ENCODE measurements at regions not wholly inside any gene's neighbourhood (a gene's known extent, or its start where the extent isn't known, plus 50 kb on each side); places are given as distances from the start of the nearest gene placed in this dataset.
"Not testable (repeated sequence)": the region's sequence is repeated elsewhere in the genome, so short reads cannot be mapped to it uniquely, and the experiment has no call there.

- DNase-seq = no peak
These were observed 449.2 kb upstream of the ACTBL2 start for GRCh38 chr5:57931807-57932206.

DNA sequence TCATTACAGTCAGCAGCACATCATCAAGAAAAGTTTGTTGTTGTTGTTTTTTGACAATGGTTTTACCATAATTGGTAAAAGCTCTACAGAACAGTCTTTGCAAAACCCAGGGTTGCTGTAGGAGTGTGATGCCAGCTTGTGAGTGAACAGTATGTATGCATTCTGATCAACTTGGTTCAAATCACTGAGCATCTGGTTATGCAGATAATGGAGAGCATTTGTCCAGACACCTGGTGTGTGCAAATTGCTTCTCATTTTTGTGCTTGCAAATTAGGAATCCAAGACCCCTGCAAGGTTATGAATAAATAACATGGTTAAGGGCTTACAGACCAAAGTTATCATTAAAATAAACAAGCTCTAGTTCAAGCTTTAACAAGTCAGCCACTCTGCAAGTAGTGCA is 448.7 kb upstream of the ACTBL2 start:
- no peak for DNase-seq

- no peak for DNase-seq
These were observed 446.7 kb upstream of the ACTBL2 start for GRCh38 chr5:57929271-57929670.

GRCh38 chr5:57923094-57923493 is 440.5 kb upstream of the ACTBL2 start:
- DNase-seq = not testable (repeated sequence)

GRCh38 chr5:57917004-57917403 is 434.4 kb upstream of the ACTBL2 start:
- DNase-seq = no peak

- no peak for DNase-seq
These were observed 432.9 kb upstream of the ACTBL2 start for GRCh38 chr5:57915536-57915935.

GRCh38 chr5:57911438-57911837 is 428.8 kb upstream of the ACTBL2 start:
- DNase-seq = no peak

GRCh38 chr5:57906671-57907070 is 424.1 kb upstream of the ACTBL2 start:
- no peak for DNase-seq

GRCh38 chr5:57903458-57903857 is 420.8 kb upstream of the ACTBL2 start:
- no peak for DNase-seq

DNA sequence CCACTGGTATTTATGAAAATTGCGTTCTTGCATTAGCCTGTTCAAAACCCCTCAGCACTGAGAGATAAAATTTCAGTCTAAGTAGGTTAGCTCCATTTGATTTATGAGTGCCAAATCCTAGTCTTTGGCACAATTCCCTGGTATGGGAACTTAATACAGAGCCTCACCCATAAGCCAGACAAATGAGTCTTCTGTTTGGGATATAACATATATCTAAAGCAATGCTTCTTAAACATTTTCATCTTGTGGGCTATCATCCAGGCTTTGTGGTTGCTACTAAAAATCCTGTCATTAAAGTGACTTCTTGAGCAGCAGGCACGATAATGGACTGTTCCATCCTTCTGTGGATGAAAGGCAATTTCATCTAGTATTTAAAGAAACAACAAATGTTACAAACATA is 419.5 kb upstream of the ACTBL2 start:
- no peak for DNase-seq

DNA sequence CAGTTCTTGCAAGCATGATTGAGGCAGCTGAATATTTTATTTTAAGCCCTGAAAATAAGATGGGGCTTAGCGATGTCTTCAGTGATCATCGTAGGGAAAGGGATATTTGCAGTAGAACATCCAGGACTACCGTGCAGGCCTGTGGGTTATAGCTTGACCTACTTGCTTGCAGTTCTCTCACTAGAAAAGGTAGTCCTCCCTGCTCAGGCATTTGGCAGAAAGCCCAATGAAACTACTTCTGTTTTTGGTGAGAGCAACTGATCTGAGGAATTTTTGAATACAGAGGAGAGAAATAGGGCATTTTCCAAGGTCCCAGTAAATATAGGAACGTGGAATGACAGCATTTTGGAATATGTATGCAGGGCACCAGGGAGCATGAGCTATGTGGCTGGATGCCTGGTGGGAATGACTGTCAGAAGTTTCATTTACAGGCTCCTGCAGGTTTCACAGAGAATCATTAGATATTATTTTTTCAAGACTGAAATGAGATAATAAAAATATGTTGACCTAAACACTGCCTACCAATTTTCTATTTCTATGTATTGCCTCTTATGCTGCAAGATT is 417.9 kb upstream of the ACTBL2 start:
- DNase-seq = no peak

DNA sequence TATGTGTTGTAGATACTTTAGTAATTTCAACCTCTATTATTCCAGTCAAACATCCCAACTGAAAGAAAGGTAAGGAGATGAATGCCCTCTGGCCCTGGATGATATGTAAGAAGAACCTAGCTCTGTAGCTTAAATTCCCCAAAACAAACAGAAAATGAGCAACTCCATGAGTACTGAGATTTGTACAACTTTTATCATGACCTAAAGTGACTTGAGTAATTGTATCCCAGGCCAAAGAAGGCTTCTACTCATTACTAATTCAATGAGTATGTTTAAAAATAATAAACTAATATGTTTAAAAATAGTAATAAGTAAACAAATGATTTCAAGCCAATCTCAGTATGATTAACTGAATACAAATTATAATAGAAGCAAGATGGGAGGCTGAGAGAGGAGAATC is 414.0 kb upstream of the ACTBL2 start:
- no peak for DNase-seq

- no peak for DNase-seq
These were observed 413.2 kb upstream of the ACTBL2 start for GRCh38 chr5:57895766-57896165.

GRCh38 chr5:57893926-57894325 is 411.3 kb upstream of the ACTBL2 start:
- DNase-seq = no peak

GRCh38 chr5:57891443-57891842 is 408.8 kb upstream of the ACTBL2 start:
- DNase-seq = no peak

GRCh38 chr5:57889558-57889957 is 406.9 kb upstream of the ACTBL2 start:
- DNase-seq = no peak

- no peak for DNase-seq
These were observed 405.4 kb upstream of the ACTBL2 start for GRCh38 chr5:57887851-57888621.

DNA sequence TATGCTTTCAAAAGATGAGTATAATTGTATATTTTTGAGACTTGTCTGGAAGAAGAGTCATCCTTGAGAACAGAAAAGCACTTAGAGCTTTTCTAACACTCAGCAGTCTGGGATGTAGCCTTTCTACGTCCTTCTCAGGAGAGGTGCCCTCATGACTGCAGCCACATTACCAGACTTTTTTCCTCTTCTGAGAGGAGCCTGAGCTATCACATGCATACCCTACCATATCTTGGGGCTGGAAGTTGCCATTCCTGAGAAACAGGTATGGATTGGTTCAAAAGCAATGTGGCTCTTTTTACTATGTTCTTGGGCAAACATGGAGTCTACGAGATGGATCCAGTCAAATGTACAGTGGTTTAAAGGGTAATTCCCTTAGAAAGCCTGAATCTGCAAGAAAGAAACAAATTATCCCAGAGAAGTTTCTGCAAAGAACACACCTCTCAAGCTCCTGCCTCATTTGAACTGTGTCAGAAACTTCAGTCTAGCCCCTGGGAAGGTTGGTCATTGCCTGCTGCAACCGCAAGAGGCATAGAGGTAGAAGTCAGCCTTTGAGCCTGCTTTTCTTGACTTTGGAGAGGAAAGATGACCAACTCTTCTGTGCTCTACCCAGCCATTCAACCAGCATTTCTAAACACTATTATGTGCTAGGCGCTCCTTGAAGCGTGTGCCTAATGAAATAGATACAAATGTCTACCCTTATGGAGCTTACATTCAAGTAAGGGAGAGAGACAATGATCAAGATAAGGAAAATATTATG is 401.9 kb upstream of the ACTBL2 start:
- DNase-seq = no peak

DNA sequence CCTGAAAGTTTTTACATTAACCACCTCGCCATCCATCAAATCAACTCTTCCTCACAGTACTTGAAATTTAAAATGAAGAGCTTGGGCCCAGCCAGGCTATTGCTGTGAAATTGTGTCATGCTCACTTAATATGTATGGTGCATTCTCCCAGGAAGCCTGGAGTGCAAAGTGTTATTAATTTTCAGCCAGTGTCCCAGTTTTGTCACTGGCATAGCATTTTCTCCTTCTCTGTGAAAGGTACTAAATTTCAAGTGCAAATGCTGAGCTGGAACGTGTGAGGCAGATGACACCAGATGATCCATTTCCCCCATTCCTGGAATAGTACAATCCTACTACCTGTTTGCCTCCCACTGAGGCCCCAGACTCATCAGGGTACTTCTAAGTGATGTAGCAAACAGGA is 397.6 kb upstream of the ACTBL2 start:
- no peak for DNase-seq

DNA sequence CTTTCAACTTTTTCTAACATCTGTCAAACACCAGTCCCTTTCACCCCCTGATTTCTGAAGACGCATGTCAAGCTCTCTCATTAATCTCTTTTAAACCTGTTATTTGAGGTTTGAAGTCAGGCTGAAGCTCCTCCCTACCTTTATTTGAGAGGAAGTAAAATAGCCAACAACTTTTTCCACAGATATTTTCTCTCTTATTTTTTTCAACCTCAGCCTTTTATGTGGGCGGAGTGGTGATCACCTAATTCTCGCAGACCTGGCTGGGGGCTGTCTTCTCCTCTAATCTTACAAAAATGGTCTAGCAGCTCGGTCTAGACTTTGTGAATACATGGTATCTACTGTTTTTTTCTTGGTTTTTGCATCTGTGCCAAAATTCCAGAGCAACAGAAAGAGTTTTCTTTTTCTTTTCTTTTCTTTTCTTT is 395.7 kb upstream of the ACTBL2 start:
- no peak for DNase-seq

- no peak for DNase-seq
These were observed 388.9 kb upstream of the ACTBL2 start for GRCh38 chr5:57871496-57871895.

GRCh38 chr5:57870267-57870666 is 387.7 kb upstream of the ACTBL2 start:
- not testable (repeated sequence) for DNase-seq

DNA sequence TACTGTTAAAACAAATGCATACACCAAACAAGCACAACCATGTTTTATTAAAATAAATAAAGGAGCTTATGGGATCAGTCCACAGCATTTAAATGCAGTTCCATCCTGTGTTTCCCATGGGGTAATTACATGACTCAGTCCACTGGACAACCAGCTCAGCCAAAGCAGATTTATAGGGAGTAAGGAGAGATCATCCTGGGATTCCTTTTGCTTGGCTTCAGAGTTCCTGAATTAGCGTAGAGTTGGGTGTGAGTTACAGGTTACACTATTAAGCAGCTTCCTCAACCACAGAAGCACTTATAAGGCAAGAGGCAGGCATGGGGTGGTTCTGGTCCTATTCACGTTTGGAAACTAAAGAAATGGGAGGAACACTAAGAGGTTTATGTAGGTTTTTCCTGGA is 381.1 kb upstream of the ACTBL2 start:
- DNase-seq = no peak

DNA sequence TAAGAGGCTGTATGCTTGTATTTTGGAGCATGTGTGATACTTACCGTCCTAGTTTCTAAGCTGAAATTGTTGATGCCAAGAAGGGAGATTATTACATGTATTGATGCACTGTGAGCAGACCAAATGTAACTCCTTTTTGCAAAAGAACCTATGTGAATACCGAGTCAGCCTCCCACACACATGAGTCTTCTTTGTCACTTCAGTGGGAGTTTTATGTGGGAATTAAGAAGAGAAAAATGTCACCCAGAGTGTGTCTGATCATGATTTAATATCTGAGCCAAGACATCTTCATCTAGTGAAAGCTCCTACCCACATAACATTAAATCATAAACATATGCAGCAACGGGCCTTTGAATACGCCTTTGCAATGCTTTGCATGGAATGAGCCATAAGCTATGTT is 380.3 kb upstream of the ACTBL2 start:
- DNase-seq = no peak
